ENCODE measurements at regions not wholly inside any gene's neighbourhood (a gene's known extent, or its start where the extent isn't known, plus 50 kb on each side); places are given as distances from the start of the nearest gene placed in this dataset.

DNA sequence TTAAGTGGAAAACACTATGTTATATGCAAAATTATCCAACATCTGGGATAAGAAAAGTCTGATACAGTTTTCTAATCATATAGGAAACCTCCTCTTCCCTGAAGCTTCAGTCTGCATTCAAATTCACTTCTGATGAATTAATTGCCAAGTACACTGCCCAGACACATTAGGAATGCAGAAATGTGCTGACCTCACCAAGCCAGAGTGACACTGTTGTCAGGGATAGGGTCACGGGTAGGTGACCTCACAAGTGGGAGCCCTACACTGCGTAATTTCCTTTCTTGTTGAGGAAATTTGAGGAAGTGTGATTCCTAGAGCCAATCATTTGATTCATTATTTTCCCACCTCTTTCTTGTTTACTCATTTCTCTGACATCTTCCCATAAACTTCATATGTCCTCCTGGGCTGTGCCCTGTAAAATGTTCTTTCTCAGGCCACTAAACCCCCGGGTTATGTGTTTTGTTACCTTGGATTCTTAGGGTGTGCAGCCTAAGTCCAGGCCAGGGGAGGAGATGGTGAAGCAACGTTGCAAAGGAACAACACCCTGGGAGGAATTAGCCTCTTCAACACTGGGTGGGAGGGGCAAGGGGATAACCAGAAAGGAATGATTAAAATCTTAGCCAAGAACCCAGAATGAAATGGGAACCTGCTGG is 411.9 kb downstream of the MTRR start:
- CTCF ChIA-PET = no interaction called here
- intact Hi-C loops (cut with micrococcal nuclease; ENCODE audit: unreplicated experiment) = no loop called here
- Mint-ChIP-seq H3K9me3 (ENCODE audit: low read depth, unreplicated experiment) (peaks cover 10% of the 10 kb centered on the region), H3K27me3 (ENCODE audit: unreplicated experiment) (no peaks in the 10 kb centered on the region), H3K36me3 (ENCODE audit: insufficient read depth, unreplicated experiment) (no peaks in the 10 kb centered on the region), H3K27ac (ENCODE audit: unreplicated experiment) (no peak overlapping the region), H3K4me3 (ENCODE audit: low read depth, unreplicated experiment) (no peak overlapping the region), H3K4me1 (ENCODE audit: low read depth, unreplicated experiment) (no peaks in the 10 kb centered on the region)
- no peak for DNase-seq
- TF ChIP-seq, protein P1, sequence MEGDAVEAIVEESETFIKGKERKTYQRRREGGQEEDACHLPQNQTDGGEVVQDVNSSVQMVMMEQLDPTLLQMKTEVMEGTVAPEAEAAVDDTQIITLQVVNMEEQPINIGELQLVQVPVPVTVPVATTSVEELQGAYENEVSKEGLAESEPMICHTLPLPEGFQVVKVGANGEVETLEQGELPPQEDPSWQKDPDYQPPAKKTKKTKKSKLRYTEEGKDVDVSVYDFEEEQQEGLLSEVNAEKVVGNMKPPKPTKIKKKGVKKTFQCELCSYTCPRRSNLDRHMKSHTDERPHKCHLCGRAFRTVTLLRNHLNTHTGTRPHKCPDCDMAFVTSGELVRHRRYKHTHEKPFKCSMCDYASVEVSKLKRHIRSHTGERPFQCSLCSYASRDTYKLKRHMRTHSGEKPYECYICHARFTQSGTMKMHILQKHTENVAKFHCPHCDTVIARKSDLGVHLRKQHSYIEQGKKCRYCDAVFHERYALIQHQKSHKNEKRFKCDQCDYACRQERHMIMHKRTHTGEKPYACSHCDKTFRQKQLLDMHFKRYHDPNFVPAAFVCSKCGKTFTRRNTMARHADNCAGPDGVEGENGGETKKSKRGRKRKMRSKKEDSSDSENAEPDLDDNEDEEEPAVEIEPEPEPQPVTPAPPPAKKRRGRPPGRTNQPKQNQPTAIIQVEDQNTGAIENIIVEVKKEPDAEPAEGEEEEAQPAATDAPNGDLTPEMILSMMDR (IDR thresholded peaks at IDR 0.05; ENCODE audit: unreplicated experiment) = no peak
- BruUV-seq (replicated peaks) = no TSS peak

DNA sequence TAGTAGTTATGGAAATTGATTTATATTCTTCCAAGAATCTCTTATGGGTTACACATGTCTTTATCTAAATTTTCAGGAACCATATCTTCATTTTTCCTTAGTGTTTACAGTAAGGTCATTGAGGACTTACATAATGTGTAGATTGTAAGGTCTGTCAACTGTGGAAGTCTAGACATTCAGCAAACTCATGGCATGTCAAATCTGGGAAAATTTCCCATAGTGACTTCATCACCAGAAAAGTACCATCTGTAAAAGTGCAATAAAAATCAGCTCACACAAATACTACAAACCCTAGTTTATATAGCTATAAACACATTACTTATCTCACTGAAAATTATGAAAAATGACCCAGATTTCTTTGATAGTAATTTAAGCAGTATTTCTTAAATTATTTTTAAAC is 419.4 kb downstream of the MTRR start:
- H3K9me3 Mint-ChIP-seq (ENCODE audit: low read depth, unreplicated experiment) = peaks cover 7% of the 10 kb centered on the region
- TF ChIP-seq, protein P1 (IDR thresholded peaks at IDR 0.05; ENCODE audit: unreplicated experiment) = no peak
- intact Hi-C loops (cut with micrococcal nuclease; ENCODE audit: unreplicated experiment) = no loop called here
- DNase-seq = no peak
- no peak overlapping the region for H3K27ac Mint-ChIP-seq (ENCODE audit: unreplicated experiment)
- H3K4me3 Mint-ChIP-seq (ENCODE audit: low read depth, unreplicated experiment) = no peak overlapping the region
- BruUV-seq (replicated peaks) = no TSS peak
- no peaks in the 10 kb centered on the region for H3K4me1 Mint-ChIP-seq (ENCODE audit: low read depth, unreplicated experiment)
- no peaks in the 10 kb centered on the region for H3K36me3 Mint-ChIP-seq (ENCODE audit: insufficient read depth, unreplicated experiment)
- no peaks in the 10 kb centered on the region for H3K27me3 Mint-ChIP-seq (ENCODE audit: unreplicated experiment)
- CTCF ChIA-PET = no interaction called here

DNA sequence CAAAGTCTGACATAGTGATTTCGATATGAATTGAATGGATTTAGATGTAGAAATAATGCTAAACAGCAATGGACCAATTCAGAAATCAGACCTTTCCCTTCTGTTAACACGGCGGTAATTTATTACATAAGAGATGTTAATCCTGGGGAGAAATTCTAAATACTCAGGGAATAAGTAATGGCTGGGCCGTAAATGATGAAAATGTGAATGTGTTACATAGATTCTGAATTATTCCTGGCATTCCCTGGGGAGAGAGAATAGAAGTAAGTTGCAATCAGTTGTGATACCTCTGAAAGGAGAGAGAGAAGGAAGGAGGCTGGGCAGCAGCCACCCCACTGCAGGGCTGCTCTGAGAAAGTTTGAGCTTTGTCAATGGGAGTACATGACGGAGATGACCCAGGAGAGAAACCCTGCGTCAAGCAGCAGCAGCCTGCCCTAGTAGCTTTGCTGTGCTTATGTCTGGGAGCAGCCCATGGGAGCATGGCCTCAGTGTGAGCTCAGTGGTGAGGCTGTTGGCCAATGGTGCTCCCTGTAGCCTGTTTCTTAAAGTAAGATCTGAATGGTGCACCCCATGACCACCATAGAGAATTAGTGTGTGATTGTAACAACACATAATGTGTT is 420.1 kb downstream of the MTRR start:
- TF ChIP-seq, protein P1 (IDR thresholded peaks at IDR 0.05; ENCODE audit: unreplicated experiment) = no peak
- intact Hi-C loops (cut with micrococcal nuclease; ENCODE audit: unreplicated experiment) = no loop called here
- no TSS peak for BruUV-seq (replicated peaks)
- CTCF ChIA-PET = no interaction called here
- Mint-ChIP-seq H3K9me3 (ENCODE audit: low read depth, unreplicated experiment) (peaks cover 9% of the 10 kb centered on the region), H3K27me3 (ENCODE audit: unreplicated experiment) (no peaks in the 10 kb centered on the region), H3K27ac (ENCODE audit: unreplicated experiment) (no peak overlapping the region), H3K4me3 (ENCODE audit: low read depth, unreplicated experiment) (no peak overlapping the region), H3K4me1 (ENCODE audit: low read depth, unreplicated experiment) (no peaks in the 10 kb centered on the region), H3K36me3 (ENCODE audit: insufficient read depth, unreplicated experiment) (no peaks in the 10 kb centered on the region)
- DNase-seq = no peak

DNA sequence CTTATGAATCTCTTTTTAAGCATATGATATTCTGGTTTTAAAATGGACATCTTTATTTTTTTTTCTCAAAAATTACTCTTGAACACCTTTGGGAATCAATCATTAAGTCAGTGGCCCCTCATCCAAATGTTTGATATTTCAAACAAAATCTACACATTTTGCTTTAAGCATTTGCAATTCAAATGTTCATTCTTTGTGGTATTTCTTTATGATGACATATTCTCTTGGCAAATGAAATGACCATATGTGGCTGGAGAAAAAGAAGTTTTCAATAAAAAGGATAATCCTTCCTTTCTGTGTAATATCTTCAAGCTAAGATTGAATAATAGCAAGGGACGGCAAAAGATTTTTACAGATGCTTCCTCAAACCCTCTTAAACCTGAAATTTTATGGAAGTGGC is 420.8 kb downstream of the MTRR start:
- H3K27ac Mint-ChIP-seq (ENCODE audit: unreplicated experiment) = no peak overlapping the region
- TF ChIP-seq, protein P1 (IDR thresholded peaks at IDR 0.05; ENCODE audit: unreplicated experiment) = no peak
- H3K4me3 Mint-ChIP-seq (ENCODE audit: low read depth, unreplicated experiment) = no peak overlapping the region
- no peaks in the 10 kb centered on the region for H3K36me3 Mint-ChIP-seq (ENCODE audit: insufficient read depth, unreplicated experiment)
- H3K9me3 Mint-ChIP-seq (ENCODE audit: low read depth, unreplicated experiment) = peaks cover 11% of the 10 kb centered on the region
- CTCF ChIA-PET = no interaction called here
- DNase-seq = no peak
- intact Hi-C loops (cut with micrococcal nuclease; ENCODE audit: unreplicated experiment) = no loop called here
- H3K27me3 Mint-ChIP-seq (ENCODE audit: unreplicated experiment) = no peaks in the 10 kb centered on the region
- BruUV-seq (replicated peaks) = no TSS peak
- no peaks in the 10 kb centered on the region for H3K4me1 Mint-ChIP-seq (ENCODE audit: low read depth, unreplicated experiment)
